Choroid plexus epithelial cell (primary cell): ENCODE measurements at regions not wholly inside any gene's neighbourhood (a gene's known extent, or its start where the extent isn't known, plus 50 kb on each side); places are given as distances from the start of the nearest gene placed in this dataset.

ENCODE experiments used
- DNase-seq: peaks from one replicate; pipeline ENCODE4 v3.0.0-alpha.2; 2010; ENCODE audit warnings: low read depth
- H3K4me3 ChIP-seq: 2 replicates; pipeline ENCODE4 v1.5.1; 2011; ENCODE audit warnings: low read depth, mild to moderate bottlenecking, control low read depth, low read length, moderate library complexity
- TF ChIP-seq, protein P1 (sequence below): conservative IDR thresholded peaks from 2 replicates; pipeline ENCODE4 v1.5.1; 2011; ENCODE audit warnings: low read depth, mild to moderate bottlenecking, control low read depth, inconsistent platforms, low read length, moderate library complexity

DNA sequence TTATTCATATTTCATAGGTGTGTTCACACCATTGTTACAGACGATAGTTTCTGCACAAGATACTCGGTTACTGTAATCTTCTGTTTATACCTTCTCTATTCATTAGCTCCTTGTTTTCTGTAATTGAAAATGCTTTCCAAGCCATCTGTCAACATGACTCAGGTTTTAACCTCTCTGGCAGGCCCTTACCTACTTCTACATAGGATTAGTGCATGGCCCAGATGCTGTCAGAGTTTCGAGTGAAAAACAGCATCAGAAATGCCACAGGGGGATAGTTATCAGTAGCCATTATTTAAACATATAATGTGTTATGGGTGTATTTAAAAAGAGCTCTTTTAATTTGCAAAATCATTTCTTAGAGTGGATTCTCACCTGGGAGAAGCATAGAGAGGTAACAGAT is 596.4 kb downstream of the FBXO15 start:
- TF ChIP-seq, protein P1, sequence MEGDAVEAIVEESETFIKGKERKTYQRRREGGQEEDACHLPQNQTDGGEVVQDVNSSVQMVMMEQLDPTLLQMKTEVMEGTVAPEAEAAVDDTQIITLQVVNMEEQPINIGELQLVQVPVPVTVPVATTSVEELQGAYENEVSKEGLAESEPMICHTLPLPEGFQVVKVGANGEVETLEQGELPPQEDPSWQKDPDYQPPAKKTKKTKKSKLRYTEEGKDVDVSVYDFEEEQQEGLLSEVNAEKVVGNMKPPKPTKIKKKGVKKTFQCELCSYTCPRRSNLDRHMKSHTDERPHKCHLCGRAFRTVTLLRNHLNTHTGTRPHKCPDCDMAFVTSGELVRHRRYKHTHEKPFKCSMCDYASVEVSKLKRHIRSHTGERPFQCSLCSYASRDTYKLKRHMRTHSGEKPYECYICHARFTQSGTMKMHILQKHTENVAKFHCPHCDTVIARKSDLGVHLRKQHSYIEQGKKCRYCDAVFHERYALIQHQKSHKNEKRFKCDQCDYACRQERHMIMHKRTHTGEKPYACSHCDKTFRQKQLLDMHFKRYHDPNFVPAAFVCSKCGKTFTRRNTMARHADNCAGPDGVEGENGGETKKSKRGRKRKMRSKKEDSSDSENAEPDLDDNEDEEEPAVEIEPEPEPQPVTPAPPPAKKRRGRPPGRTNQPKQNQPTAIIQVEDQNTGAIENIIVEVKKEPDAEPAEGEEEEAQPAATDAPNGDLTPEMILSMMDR: no peak
- DNase-seq: no peak
- H3K4me3 ChIP-seq: no peak overlapping the region

DNA sequence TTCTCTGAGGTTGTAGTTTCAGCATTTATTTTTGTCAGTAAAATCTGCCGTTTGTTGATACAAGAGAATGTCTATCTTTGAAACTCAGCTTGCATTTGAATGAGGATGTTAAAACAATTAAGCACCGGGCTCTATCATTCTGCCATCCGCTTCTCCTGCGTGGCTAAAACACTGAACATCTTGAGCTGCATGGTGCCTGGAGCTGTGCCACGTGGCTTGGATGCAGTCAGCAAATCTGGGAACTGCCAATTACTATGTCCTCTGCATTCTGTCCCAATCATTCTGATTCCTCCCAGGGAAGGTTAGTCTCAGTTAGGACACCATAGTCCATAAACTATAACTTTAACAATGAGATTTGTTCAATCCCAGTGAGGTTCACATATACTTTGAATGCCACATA is 598.4 kb downstream of the FBXO15 start:
- DNase-seq: peak; percentile 16
- TF ChIP-seq, protein P1: no peak
- H3K4me3 ChIP-seq: no peak overlapping the region

DNA sequence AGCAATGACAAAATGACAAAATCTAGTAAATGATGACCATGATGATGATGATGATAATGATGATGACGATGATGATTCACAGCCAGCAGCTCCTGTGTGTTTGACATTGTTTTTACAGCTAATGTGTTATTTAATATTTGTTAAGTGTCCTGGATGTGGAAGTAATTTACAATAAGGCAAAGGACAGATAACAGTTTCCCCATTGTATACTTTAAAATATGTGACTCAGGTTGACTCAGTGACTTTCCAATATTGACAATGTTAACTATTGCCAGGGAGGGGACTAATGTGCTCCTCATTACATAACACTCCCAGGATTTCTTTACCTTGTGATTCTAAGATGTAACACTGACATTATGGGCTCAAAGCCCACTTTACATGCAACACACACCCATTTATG is 602.2 kb downstream of the FBXO15 start:
- TF ChIP-seq, protein P1: no peak
- H3K4me3 ChIP-seq: no peak overlapping the region
- no peak for DNase-seq

DNA sequence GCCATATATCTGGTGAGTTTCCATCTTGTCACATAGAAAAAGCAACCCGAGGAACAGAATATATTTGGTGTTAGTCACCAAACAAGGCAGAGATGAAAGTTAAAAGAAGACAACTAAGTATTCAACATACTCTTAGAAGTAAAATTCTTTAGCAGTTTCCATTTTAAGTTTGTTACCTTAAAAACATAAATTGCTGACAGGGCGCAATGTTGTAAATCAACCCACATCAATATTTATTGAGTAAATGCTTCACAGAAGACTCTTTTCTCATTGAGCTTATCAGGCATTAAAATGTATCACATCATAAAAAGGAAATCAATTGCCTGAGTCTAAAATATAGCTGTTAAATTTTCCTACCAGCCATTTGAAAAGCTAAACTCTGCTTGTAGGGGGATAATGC is 603.0 kb downstream of the FBXO15 start:
- DNase-seq: no peak
- H3K4me3 ChIP-seq: no peak overlapping the region
- TF ChIP-seq, protein P1: no peak

DNA sequence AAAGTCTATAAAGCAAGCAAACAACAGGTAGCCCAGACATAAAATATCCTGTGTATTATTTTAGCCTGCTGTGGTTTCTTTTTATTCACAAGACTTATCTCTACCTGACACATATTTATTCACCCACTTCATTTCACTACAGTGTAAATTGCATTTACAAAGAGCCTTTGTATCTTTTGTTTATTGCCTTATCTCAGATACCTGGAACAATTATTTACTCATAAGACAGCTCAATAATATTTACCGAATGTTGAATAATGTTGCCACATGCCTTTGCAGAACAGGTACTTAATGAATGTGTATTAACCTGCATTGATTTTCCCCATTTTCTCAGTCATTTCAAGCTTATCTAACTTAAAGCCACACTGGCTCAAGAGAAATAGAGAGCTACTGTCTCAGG is 603.6 kb downstream of the FBXO15 start:
- TF ChIP-seq, protein P1: no peak

DNA sequence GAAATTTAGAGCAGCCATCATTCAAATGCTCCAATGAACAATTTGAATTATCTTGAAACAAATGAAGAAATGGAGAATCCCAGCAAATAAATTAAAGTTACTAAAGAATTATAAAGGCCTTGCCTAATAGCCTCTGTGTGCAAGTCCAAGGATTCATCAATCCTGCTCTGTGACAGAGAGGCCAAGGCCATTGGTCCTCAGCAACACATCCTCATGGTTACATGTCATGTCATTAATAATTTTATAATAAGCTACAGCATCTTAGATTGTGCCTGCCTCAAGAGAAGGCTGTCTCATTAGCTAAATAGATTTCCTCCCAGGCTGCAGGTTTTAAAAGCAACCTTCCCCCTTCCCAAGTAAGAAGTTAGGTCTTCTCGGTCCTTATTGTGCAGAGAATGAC is 611.6 kb downstream of the FBXO15 start:
- no peak for DNase-seq
- TF ChIP-seq, protein P1: no peak
- no peak overlapping the region for H3K4me3 ChIP-seq

More for the DNA sequence above, 603.6 kb downstream of the FBXO15 start:
- DNase-seq: no peak
- H3K4me3 ChIP-seq: no peak overlapping the region

DNA sequence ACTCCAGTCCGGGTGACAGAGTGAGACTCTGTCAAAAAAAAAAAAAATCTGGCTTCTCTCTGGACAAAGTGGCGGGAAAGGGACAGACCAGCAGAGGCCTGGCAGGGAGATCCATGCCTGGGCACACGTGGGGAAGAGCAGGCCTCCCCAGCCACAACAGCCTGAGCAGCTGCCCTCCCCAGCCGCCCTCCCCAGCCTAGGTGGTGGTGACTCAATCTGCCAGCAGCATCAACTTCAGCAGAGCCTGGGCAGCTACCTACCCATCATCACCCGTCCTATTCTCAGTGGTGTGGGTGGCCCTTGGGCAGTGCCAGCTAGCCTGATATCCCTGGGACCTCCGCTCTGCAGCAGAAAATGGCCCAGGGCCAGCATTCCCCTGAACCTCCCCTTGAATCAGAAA is 612.4 kb downstream of the FBXO15 start:
- no peak for DNase-seq
- TF ChIP-seq, protein P1: no peak
- no peak overlapping the region for H3K4me3 ChIP-seq
